ENCODE measurements at regions not wholly inside any gene's neighbourhood (a gene's known extent, or its start where the extent isn't known, plus 50 kb on each side); places are given as distances from the start of the nearest gene placed in this dataset.

- Mint-ChIP-seq H3K27me3 (ENCODE audit: low read depth) (no peaks in the 10 kb centered on the region), H3K27ac (no peak overlapping the region), H3K9me3 (peaks cover 19% of the 10 kb centered on the region), H3K36me3 (peaks cover 3% of the 10 kb centered on the region), H3K4me1 (peaks cover 17% of the 10 kb centered on the region), H3K4me3 (no peak overlapping the region)
- DNase-seq (ENCODE audit: low spot score in 2 of 2, unreplicated experiment in 2 of 2): no peak
- no peak for TF ChIP-seq CTCF (IDR thresholded peaks at IDR 0.05; ENCODE audit: unreplicated experiment)
Measured at GRCh38 chr11:26245046-26245445, 86.9 kb upstream of the ANO3 start.

DNA sequence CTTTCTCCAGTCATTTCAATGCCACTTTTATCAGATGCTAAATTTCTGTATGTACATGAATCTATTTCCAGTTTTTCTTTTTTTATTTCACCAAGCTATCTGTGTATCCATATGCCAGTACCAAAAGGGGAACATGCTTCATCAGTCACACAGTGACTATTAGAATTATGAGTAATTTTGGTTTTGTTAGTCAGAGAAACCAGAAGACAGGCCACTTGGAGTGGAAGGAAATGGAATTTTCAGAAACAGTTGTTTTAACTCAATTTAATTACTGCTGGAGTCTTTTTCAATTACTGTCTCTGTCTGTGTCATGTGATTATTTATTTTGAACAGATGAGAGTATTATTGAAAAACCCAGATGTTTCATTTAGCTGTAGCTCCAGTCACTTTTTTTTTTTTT, 84.6 kb upstream of the ANO3 start:
- no peak overlapping the region for H3K4me3 Mint-ChIP-seq
- H3K27me3 Mint-ChIP-seq (ENCODE audit: low read depth): no peaks in the 10 kb centered on the region
- H3K9me3 Mint-ChIP-seq: peaks cover 14% of the 10 kb centered on the region
- peaks cover 3% of the 10 kb centered on the region for H3K36me3 Mint-ChIP-seq
- TF ChIP-seq CTCF (IDR thresholded peaks at IDR 0.05; ENCODE audit: unreplicated experiment): no peak
- peaks cover 16% of the 10 kb centered on the region for H3K4me1 Mint-ChIP-seq
- DNase-seq (ENCODE audit: low spot score in 2 of 2, unreplicated experiment in 2 of 2): no peak
- H3K27ac Mint-ChIP-seq: no peak overlapping the region

DNA sequence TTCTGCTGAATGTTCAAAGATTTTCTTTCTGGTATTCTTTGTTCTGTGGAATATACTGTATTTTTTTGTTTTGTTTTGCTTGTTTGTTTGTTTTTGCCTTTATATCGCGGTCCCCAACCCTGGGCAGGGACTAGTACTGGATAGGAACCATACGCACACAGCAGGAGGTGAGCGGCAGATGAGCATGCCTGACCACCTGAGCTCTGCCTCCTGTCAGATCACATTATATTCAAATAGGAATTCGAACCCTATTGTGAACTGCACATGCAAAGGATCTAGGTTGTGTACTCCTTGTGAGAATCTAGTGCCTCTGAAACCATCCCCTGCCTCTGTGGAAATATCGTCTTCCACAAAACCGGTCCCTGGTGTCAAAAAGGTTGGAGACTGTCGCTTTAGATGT, 83.3 kb upstream of the ANO3 start:
- Mint-ChIP-seq H3K4me1 (peaks cover 3% of the 10 kb centered on the region), H3K27ac (no peak overlapping the region), H3K9me3 (peaks cover 14% of the 10 kb centered on the region), H3K4me3 (no peak overlapping the region), H3K27me3 (ENCODE audit: low read depth) (no peaks in the 10 kb centered on the region), H3K36me3 (peaks cover 3% of the 10 kb centered on the region)
- no peak for DNase-seq (ENCODE audit: low spot score in 2 of 2, unreplicated experiment in 2 of 2)
- TF ChIP-seq CTCF (IDR thresholded peaks at IDR 0.05; ENCODE audit: unreplicated experiment): no peak

- Mint-ChIP-seq H3K27me3 (ENCODE audit: low read depth) (no peaks in the 10 kb centered on the region), H3K9me3 (no peaks in the 10 kb centered on the region), H3K4me1 (no peaks in the 10 kb centered on the region), H3K4me3 (no peak overlapping the region), H3K36me3 (no peaks in the 10 kb centered on the region), H3K27ac (no peak overlapping the region)
- TF ChIP-seq CTCF (IDR thresholded peaks at IDR 0.05; ENCODE audit: unreplicated experiment): no peak
- DNase-seq (ENCODE audit: low spot score in 2 of 2, unreplicated experiment in 2 of 2): no peak
Measured at GRCh38 chr11:26254378-26254777, 77.6 kb upstream of the ANO3 start.

- Mint-ChIP-seq H3K36me3 (no peaks in the 10 kb centered on the region), H3K27me3 (ENCODE audit: low read depth) (no peaks in the 10 kb centered on the region), H3K27ac (no peak overlapping the region), H3K4me3 (no peak overlapping the region), H3K4me1 (peaks cover 2% of the 10 kb centered on the region), H3K9me3 (no peaks in the 10 kb centered on the region)
- no peak for DNase-seq (ENCODE audit: low spot score in 2 of 2, unreplicated experiment in 2 of 2)
- no peak for TF ChIP-seq CTCF (IDR thresholded peaks at IDR 0.05; ENCODE audit: unreplicated experiment)
Measured at GRCh38 chr11:26263769-26264168, 68.2 kb upstream of the ANO3 start.

GRCh38 chr11:26264266-26264665, 67.7 kb upstream of the ANO3 start:
- Mint-ChIP-seq H3K36me3 (no peaks in the 10 kb centered on the region), H3K4me1 (peaks cover 5% of the 10 kb centered on the region), H3K27ac (no peak overlapping the region), H3K4me3 (no peak overlapping the region), H3K9me3 (no peaks in the 10 kb centered on the region), H3K27me3 (ENCODE audit: low read depth) (no peaks in the 10 kb centered on the region)
- DNase-seq (ENCODE audit: low spot score in 2 of 2, unreplicated experiment in 2 of 2): no peak
- TF ChIP-seq CTCF (IDR thresholded peaks at IDR 0.05; ENCODE audit: unreplicated experiment): no peak
